Left lung (tissue), 4 donors: ENCODE measurements at regions not wholly inside any gene's neighbourhood (a gene's known extent, or its start where the extent isn't known, plus 50 kb on each side); places are given as distances from the start of the nearest gene placed in this dataset.

ENCODE experiments used
- ATAC-seq: fragments of 200-7000 bp; cut with Tn5 transposase; one replicate; pipeline ENCODE4 v1.9.1; 2020; ENCODE audit warnings: moderate library complexity
- DNase-seq, 4 donors: peaks; one replicate each; pipeline ENCODE4 v3.0.0-alpha.2; 2013 to 2020
- H3K27ac ChIP-seq, 2 donors: fragments of 200-600 bp; sonication (generic) in 1 of 2; one replicate each; pipeline versions ENCODE4 v1.5.0 to v1.8.0; 2020 to 2021
- H3K27me3 ChIP-seq, 2 donors: fragments of 200-600 bp; sonication (generic) in 1 of 2; one replicate each; pipeline versions ENCODE4 v1.5.0 to v1.8.0; 2020 to 2021
- H3K36me3 ChIP-seq, 2 donors: fragments of 200-600 bp; sonication (generic) in 1 of 2; one replicate each; pipeline versions ENCODE4 v1.5.0 to v1.8.0; 2020 to 2021
- H3K4me1 ChIP-seq, 2 donors: fragments of 200-600 bp; one replicate each; pipeline ENCODE4 v1.8.0; 2021
- H3K4me3 ChIP-seq, 2 donors: fragments of 200-600 bp; sonication (generic) in 1 of 2; one replicate each; pipeline versions ENCODE4 v1.5.0 to v1.8.0; 2020 to 2021; ENCODE audit warnings: mild to moderate bottlenecking in 1 of 2
- H3K9me3 ChIP-seq, 2 donors: fragments of 200-600 bp; sonication (generic) in 1 of 2; one replicate each; pipeline versions ENCODE4 v1.5.0 to v1.8.0; 2020 to 2021
- intact Hi-C, 2 donors: fragments of 100-400 bp; cut with DNase I; formaldehyde crosslinking; loops; one replicate each; pipeline versions ENCODE4 v1.11.2 to v1.14.2; 2022
- TF ChIP-seq, protein P1 (sequence below), 2 donors: fragments of 200-600 bp; sonication (generic) in 1 of 2; IDR thresholded peaks; one replicate each; pipeline versions ENCODE4 v1.5.0 to v1.8.0; 2021; ENCODE audit warnings: antibody characterized with exemption in 2 of 2
- donor health status: DM: no; HTN: yes; CAD: no.
- donor health status: DM: no; HTN: no; CAD: no.

DNA sequence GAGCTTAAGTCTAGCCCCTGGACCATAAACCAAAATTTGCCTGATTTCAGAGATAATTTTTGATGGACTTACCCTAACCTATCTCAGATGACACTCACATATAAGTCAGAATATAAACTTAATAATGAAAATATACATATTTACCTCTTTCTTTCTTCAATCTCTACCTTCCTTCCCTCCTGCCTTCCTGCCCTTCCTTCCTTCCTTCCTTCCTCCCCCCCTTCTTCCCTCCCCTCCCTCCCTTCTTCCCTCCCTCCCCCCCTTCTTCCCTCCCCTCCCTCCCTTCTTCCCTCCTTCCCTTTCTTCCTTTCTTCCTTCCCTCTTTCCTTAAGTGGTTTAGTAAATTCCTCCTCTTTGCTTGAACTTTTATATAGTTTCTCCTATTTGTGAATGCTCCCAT lies 88.7 kb downstream of the EDNRB start:
- DNase-seq (no peak), ATAC-seq (no peak)
- H3K4me3 ChIP-seq, result no peak overlapping the region
- intact Hi-C loops, result no loop called here
- peaks cover 0 to 27% of the 10 kb centered on the region in 2 donors for H3K4me1 ChIP-seq
- no peaks in the 10 kb centered on the region for H3K9me3 ChIP-seq
- H3K27ac ChIP-seq, result no peak overlapping the region
- H3K36me3 ChIP-seq, result no peaks in the 10 kb centered on the region
- no peaks in the 10 kb centered on the region for H3K27me3 ChIP-seq
- TF ChIP-seq, protein P1, sequence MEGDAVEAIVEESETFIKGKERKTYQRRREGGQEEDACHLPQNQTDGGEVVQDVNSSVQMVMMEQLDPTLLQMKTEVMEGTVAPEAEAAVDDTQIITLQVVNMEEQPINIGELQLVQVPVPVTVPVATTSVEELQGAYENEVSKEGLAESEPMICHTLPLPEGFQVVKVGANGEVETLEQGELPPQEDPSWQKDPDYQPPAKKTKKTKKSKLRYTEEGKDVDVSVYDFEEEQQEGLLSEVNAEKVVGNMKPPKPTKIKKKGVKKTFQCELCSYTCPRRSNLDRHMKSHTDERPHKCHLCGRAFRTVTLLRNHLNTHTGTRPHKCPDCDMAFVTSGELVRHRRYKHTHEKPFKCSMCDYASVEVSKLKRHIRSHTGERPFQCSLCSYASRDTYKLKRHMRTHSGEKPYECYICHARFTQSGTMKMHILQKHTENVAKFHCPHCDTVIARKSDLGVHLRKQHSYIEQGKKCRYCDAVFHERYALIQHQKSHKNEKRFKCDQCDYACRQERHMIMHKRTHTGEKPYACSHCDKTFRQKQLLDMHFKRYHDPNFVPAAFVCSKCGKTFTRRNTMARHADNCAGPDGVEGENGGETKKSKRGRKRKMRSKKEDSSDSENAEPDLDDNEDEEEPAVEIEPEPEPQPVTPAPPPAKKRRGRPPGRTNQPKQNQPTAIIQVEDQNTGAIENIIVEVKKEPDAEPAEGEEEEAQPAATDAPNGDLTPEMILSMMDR (IDR thresholded peaks at IDR 0.05), result no peak

DNA sequence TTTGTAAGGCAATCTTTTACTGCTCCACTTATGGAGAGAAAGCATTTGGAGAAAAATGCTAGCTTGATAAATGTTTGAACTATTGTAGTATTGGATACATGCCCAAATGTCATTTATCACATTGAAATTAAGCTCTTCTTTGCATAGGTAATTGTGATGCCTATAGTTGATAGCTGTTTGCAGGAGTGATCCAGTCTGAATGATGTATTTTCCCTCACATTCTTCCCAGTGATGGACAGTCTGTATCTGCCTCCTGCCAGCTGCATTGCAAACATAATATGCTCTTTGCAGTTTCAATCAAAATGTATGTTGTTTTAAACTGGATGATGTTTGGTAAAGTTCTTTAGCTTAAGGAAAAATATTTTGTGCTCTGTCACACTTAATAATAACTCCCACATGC lies 89.8 kb downstream of the EDNRB start:
- TF ChIP-seq, protein P1 (IDR thresholded peaks at IDR 0.05), result no peak
- ATAC-seq, result no peak
- Histone ChIP-seq H3K27ac (no peak overlapping the region), H3K36me3 (no peaks in the 10 kb centered on the region), H3K27me3 (no peaks in the 10 kb centered on the region), H3K4me1 (peaks cover 0 to 19% of the 10 kb centered on the region in 2 donors), H3K4me3 (no peak overlapping the region), H3K9me3 (no peaks in the 10 kb centered on the region)
- no peak for DNase-seq
- intact Hi-C loops, result no loop called here

DNA sequence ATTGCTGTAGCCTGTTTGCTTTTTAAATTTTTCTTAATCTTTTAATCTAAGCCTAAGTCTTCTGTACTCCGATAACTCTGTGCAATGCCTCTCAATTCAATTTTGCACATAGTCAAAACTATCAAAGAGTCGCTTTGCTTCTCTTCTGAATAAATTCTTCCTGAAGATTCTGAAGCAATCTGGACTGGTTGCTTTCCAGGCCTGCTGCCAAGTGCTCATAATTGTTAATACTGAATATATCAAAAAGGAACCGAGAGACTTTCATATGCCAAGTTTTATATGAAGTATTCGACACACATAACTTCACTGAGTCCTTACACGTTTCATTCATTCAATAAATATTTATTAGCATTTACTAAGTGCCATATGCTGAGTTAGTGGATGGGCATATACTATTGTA lies 91.3 kb downstream of the EDNRB start:
- ATAC-seq, result no peak
- TF ChIP-seq, protein P1 (IDR thresholded peaks at IDR 0.05), result no peak
- no peak overlapping the region for H3K4me3 ChIP-seq
- peak in 1 of 4 donors; percentile 45 for DNase-seq
- no peaks in the 10 kb centered on the region for H3K27me3 ChIP-seq
- H3K9me3 ChIP-seq, result no peaks in the 10 kb centered on the region
- intact Hi-C loops, result no loop called here
- no peak overlapping the region for H3K27ac ChIP-seq
- peaks cover 0 to 7% of the 10 kb centered on the region in 2 donors for H3K4me1 ChIP-seq
- no peaks in the 10 kb centered on the region for H3K36me3 ChIP-seq

DNA sequence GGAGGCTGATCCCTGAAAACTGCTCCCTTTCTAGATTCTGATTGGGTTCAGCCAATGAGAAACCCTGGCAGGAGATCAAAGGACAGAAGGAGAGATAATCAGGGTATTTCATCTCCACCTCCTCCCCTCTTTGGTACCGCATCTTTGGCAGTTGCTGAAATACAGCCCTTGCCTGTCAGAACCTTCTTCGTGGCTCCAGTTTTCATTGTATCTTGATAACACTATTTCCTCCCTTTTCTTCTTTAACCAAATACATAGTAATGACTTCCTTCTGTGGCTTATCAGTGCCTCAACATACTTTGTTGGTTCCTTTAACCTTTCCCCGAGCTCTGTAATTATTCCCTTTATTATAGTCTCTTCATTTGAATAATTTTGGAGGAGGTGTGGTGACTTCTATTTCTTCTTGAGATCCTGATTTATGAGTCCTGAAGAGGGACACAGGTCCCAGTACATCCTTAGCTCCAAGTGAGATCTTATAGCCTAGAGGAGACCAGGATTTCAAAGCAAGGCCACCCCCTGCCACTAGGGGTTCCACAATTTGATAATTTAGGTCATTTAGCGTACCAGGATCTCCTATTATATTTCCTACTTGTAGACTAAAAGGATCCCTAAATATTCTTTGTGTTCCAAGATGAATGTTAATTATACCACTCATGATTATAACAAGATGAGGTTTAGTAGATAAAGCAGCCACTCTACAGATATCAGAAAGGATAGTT lies 98.0 kb downstream of the EDNRB start:
- ATAC-seq (no peak), DNase-seq (no peak)
- TF ChIP-seq, protein P1 (IDR thresholded peaks at IDR 0.05), result peak in 1 of 2 donors; percentile 14
- intact Hi-C loops, result no loop called here
- Histone ChIP-seq H3K4me3 (no peak overlapping the region), H3K9me3 (no peaks in the 10 kb centered on the region), H3K36me3 (no peaks in the 10 kb centered on the region), H3K4me1 (no peaks in the 10 kb centered on the region), H3K27ac (no peak overlapping the region), H3K27me3 (no peaks in the 10 kb centered on the region)

DNA sequence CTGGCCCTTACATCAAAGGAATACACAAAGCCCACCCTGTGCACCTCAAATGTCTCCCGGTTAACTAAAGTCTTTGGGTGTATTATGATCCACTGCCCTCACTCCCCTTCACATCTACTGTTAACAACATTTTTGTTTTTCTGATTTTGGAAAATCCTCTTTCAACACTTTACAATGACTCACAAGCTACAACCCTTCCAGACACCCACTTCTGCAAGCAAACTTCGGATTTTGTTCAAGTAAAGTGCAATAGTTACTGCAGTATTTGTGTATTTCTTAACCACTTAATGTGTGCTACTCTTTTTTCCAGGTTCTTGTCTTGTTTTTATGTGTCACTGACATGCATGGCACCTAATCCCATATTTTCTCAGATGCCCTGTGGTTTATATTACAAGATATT lies 101.1 kb downstream of the EDNRB start:
- Histone ChIP-seq H3K4me3 (no peak overlapping the region), H3K4me1 (no peaks in the 10 kb centered on the region), H3K9me3 (no peaks in the 10 kb centered on the region), H3K27ac (no peak overlapping the region), H3K27me3 (no peaks in the 10 kb centered on the region), H3K36me3 (no peaks in the 10 kb centered on the region)
- DNase-seq (no peak), ATAC-seq (no peak)
- TF ChIP-seq, protein P1 (IDR thresholded peaks at IDR 0.05), result no peak
- intact Hi-C loops, result no loop called here
